Nephron progenitor cell (in vitro differentiated cells): ENCODE measurements at regions not wholly inside any gene's neighbourhood (a gene's known extent, or its start where the extent isn't known, plus 50 kb on each side); places are given as distances from the start of the nearest gene placed in this dataset.

Source experiments
- DNase-seq: peaks from one replicate; pipeline ENCODE4 v3.0.0; 2021
- H3K27ac Mint-ChIP-seq: 2 replicates; pipeline ENCODE4 v1.8.0; 2021; ENCODE audit warnings: mild to moderate bottlenecking, moderate library complexity, mixed read lengths
- H3K27me3 Mint-ChIP-seq: 2 replicates; pipeline ENCODE4 v1.8.0; 2021; ENCODE audit warnings: mild to moderate bottlenecking, low read depth, mixed read lengths; ENCODE audit not compliant: poor library complexity
- H3K36me3 Mint-ChIP-seq: 2 replicates; pipeline ENCODE4 v1.8.0; 2021; ENCODE audit warnings: low read depth, mixed read lengths
- H3K4me1 Mint-ChIP-seq: 2 replicates; pipeline ENCODE4 v1.8.0; 2021; ENCODE audit warnings: mixed read lengths
- H3K4me3 Mint-ChIP-seq: 2 replicates; pipeline ENCODE4 v1.8.0; 2021; ENCODE audit warnings: mild to moderate bottlenecking, moderate library complexity, mixed read lengths
- H3K9me3 Mint-ChIP-seq: 2 replicates; pipeline ENCODE4 v1.8.0; 2021; ENCODE audit warnings: mild to moderate bottlenecking, moderate library complexity, mixed read lengths
- CTCF ChIP-seq: fragments of 200-600 bp; sonication (generic); IDR thresholded peaks from 2 replicates; pipeline ENCODE4 v1.5.0; 2021; ENCODE audit warnings: antibody characterized with exemption

- no peaks in the 10 kb centered on the region for H3K9me3 Mint-ChIP-seq
- no peak overlapping the region for H3K4me3 Mint-ChIP-seq
- H3K4me1 Mint-ChIP-seq: peaks cover 10% of the 10 kb centered on the region
- no peak for TF ChIP-seq CTCF
- H3K27ac Mint-ChIP-seq: no peak overlapping the region
- no peak for DNase-seq
- H3K27me3 Mint-ChIP-seq: peaks cover 4% of the 10 kb centered on the region
- no peaks in the 10 kb centered on the region for H3K36me3 Mint-ChIP-seq
Measured at GRCh38 chr22:48535868-48536540, 1291.7 kb downstream of the BRD1 start.

- no peak for TF ChIP-seq CTCF
- Mint-ChIP-seq H3K4me1 (peaks cover 8% of the 10 kb centered on the region), H3K4me3 (no peak overlapping the region), H3K36me3 (no peaks in the 10 kb centered on the region), H3K27me3 (peaks cover 4% of the 10 kb centered on the region), H3K9me3 (no peaks in the 10 kb centered on the region), H3K27ac (no peak overlapping the region)
- DNase-seq: no peak
Measured at GRCh38 chr22:48534395-48534958, 1293.2 kb downstream of the BRD1 start.

- H3K9me3 Mint-ChIP-seq: no peaks in the 10 kb centered on the region
- TF ChIP-seq CTCF: no peak
- H3K27me3 Mint-ChIP-seq: peaks cover 4% of the 10 kb centered on the region
- peaks cover 9% of the 10 kb centered on the region for H3K4me1 Mint-ChIP-seq
- no peak overlapping the region for H3K27ac Mint-ChIP-seq
- DNase-seq: no peak
- H3K4me3 Mint-ChIP-seq: no peak overlapping the region
- H3K36me3 Mint-ChIP-seq: no peaks in the 10 kb centered on the region
Measured at GRCh38 chr22:48532986-48533385, 1294.7 kb downstream of the BRD1 start.

- Mint-ChIP-seq H3K9me3 (no peaks in the 10 kb centered on the region), H3K36me3 (no peaks in the 10 kb centered on the region), H3K4me3 (no peak overlapping the region), H3K27ac (no peak overlapping the region), H3K27me3 (peaks cover 4% of the 10 kb centered on the region), H3K4me1 (peaks cover 9% of the 10 kb centered on the region)
- no peak for TF ChIP-seq CTCF
- DNase-seq: no peak
Measured at GRCh38 chr22:48531761-48532435, 1295.8 kb downstream of the BRD1 start.

- H3K4me1 Mint-ChIP-seq: peaks cover 9% of the 10 kb centered on the region
- TF ChIP-seq CTCF: no peak
- H3K27me3 Mint-ChIP-seq: peaks cover 4% of the 10 kb centered on the region
- no peak overlapping the region for H3K4me3 Mint-ChIP-seq
- no peak overlapping the region for H3K27ac Mint-ChIP-seq
- DNase-seq: no peak
- no peaks in the 10 kb centered on the region for H3K36me3 Mint-ChIP-seq
- H3K9me3 Mint-ChIP-seq: no peaks in the 10 kb centered on the region
Measured at GRCh38 chr22:48531108-48531507, 1296.6 kb downstream of the BRD1 start.
